ENCODE measurements at regions not wholly inside any gene's neighbourhood (a gene's known extent, or its start where the extent isn't known, plus 50 kb on each side); places are given as distances from the start of the nearest gene placed in this dataset.

GRCh38 chr10:118167056-118167700, 120.4 kb upstream of the RAB11FIP2 start:
- no peak overlapping the region for H3K4me2 ChIP-seq (ENCODE audit: low read depth, low read length)
- H4K91ac ChIP-seq (ENCODE audit: insufficient read depth, low read depth, low read length) = no peak overlapping the region
- no peaks in the 10 kb centered on the region for H4K20me1 ChIP-seq (ENCODE audit: insufficient read depth, low read length)
- ATAC-seq (ENCODE audit: low read depth) (no peak), DNase-seq (no peak)
- no TSS peak for BruUV-seq (replicated peaks)
- H3K4ac ChIP-seq (ENCODE audit: low read depth, low read length) = no peak overlapping the region
- dilution Hi-C loops (cut with HindIII; ENCODE audit: low sequenced_read_pairs, unreplicated experiment) (no loop called here), in situ Hi-C loops (cut with MboI; ENCODE audit: low sequenced_read_pairs) (no loop called here), intact Hi-C loops (cut with micrococcal nuclease) (no loop called here)
- no peaks in the 10 kb centered on the region for H3K79me1 ChIP-seq (ENCODE audit: low read depth in 1 of 2, low read length in 2 of 2)
- no peak overlapping the region for H3K4me3 ChIP-seq (ENCODE audit: insufficient read depth, low read depth, low read length)
- peaks cover 9% of the 10 kb centered on the region; the same call in 1 of the 2 replicates for H3K9me3 ChIP-seq (ENCODE audit: control insufficient read depth, insufficient read depth, low read length)
- no peak overlapping the region for H3K18ac ChIP-seq (ENCODE audit: low read depth, low read length)
- CTCF ChIA-PET = no interaction called here
- no peak overlapping the region for H3K9ac ChIP-seq (ENCODE audit: low read depth, low read length)
- no peaks in the 10 kb centered on the region for H3K4me1 ChIP-seq (ENCODE audit: control insufficient read depth, insufficient read depth, low read length)
- H3K14ac ChIP-seq (replicated peaks; ENCODE audit: low read depth, low read length) = no peak overlapping the region
- no CpG with 5 or more reads among the region's 4 CpGs for WGBS, 2 experiments (ENCODE audit: extremely low coverage in 2 of 2, insufficient read length in 1 of 2)
- no peak overlapping the region for H4K5ac ChIP-seq (ENCODE audit: low read depth, low read length)
- no peak overlapping the region for H2AK9ac ChIP-seq (replicated peaks; ENCODE audit: low read depth, low read length, poor library complexity)
- H2BK15ac ChIP-seq (ENCODE audit: low read depth, low read length) = no peak overlapping the region
- no peak overlapping the region for H2BK120ac ChIP-seq (ENCODE audit: low read depth, low read length)
- H2AK5ac ChIP-seq (ENCODE audit: low read depth, low read length) = no peak overlapping the region
- no peak overlapping the region for H3K23ac ChIP-seq (ENCODE audit: low read depth, low read length)
- H2BK5ac ChIP-seq (ENCODE audit: low read depth, low read length, poor library complexity, severe bottlenecking) = no peak overlapping the region
- no peak overlapping the region for H4K8ac ChIP-seq (ENCODE audit: low read depth in 2 of 2, low read length in 2 of 2)
- no peak for TF ChIP-seq NFE2L2 (IDR thresholded peaks at IDR 0.05; ENCODE audit: low read depth, low read length)
- POLR2A ChIA-PET (ENCODE audit: unreplicated experiment) = no interaction called here
- H2AFZ ChIP-seq (replicated peaks; ENCODE audit: low read length, poor library complexity) = no peak overlapping the region
- H3K27me3 ChIP-seq (ENCODE audit: control insufficient read depth, insufficient read depth, low read length) = no peaks in the 10 kb centered on the region
- H3K56ac ChIP-seq (ENCODE audit: extremely low read depth, insufficient read depth, low read length) = no peak overlapping the region
- no peak overlapping the region for H3K27ac ChIP-seq (ENCODE audit: insufficient read depth, low read length)
- no peak overlapping the region for H2BK20ac ChIP-seq (ENCODE audit: low read depth, low read length)
- no peaks in the 10 kb centered on the region for H3K9me1 ChIP-seq (ENCODE audit: insufficient read depth, low read length)
- no peaks in the 10 kb centered on the region for H3K36me3 ChIP-seq (ENCODE audit: control insufficient read depth, insufficient read depth, low read length)

Data from IMR-90 (cell line).